ENCODE measurements at regions not wholly inside any gene's neighbourhood (a gene's known extent, or its start where the extent isn't known, plus 50 kb on each side); places are given as distances from the start of the nearest gene placed in this dataset.
"Not testable (repeated sequence)": the region's sequence is repeated elsewhere in the genome, so short reads cannot be mapped to it uniquely, and the experiment has no call there.

DNA sequence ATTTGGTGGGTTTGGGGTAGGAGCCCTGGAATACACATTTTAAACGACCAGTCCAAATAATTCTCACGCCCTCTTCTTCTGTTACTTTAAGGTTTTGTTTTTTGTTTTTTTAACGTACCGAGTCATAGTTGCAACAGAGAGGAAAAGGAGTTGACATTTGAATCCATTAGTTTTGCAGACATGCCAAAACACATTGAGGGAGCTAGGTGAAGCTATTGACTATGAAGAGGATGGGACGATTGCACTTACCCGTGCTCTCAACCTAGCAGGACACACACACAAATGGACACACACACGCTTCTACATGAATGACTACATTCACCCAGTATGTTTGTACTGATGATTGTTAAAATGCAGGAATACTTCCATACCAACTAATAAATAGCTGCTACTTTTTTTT lies 54.3 kb upstream of the CIT start:
- DNase-seq (ENCODE audit: low spot score), result no peak

- no peak for DNase-seq (ENCODE audit: low spot score)
These were observed 55.8 kb upstream of the CIT start for GRCh38 chr12:119932921-119933320.

- DNase-seq (ENCODE audit: low spot score), result not testable (repeated sequence)
These were observed 54.3 kb upstream of the BICDL1 start for GRCh38 chr12:119934780-119935179.

DNA sequence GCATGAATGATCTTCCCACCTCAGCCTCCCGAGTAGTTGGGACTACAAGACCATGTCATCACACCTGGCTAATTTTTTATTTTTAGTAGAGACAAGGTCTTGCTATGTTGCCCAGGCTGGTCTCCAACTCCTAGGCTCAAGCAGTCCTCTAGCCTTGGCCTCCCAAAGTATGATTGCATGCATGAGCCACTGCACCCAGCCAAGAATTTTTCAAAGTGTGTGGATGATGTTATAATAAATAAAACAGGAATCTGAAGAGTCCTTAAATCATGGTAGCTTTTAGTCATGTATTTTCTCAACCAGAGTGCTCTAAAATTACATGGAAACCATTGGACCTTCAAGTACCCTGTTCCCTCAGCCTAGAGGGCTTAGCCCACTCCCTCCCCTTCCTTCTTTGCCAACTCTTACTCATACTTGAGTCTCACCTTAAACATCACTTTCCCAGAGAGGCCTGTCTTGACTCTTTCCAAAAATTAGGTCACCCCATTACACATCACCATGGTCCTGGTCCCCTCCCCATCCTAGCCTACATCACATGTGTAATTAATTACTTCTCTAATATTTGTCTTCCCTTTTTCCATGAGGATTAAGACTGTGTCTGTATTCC lies 52.2 kb upstream of the BICDL1 start:
- DNase-seq (ENCODE audit: low spot score), result no peak

DNA sequence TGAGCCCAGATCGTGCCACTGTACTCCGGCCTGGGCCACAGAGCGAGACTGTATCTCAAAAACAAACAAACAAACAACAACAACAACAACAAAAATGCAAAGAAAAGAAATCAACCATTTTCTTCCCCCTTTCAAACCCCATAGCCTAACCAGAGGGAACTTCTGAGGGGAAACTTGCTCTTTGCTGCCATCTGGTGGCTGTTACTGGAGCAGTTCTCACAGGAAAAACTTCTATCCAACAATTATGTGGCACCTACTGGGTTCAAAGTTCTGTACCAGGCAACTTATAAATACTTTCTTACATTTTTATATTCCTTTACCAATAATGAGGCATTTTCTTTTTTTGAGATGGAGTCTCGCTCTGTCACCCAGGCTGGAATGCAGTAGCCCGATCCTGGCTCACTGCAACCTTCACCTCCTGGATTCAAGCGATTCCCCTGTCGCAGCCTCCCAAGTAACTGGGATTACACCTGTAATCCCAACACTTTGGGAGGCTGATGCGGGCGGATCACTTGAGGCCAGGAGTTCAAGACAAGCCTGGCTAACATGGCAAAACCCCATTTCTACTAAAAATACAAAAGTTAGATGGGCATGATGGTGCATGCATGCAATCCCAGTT lies 50.9 kb upstream of the BICDL1 start:
- DNase-seq (ENCODE audit: low spot score), result peak; percentile 50
